UCSD-AML1 (cell line): ENCODE measurements at regions not wholly inside any gene's neighbourhood (a gene's known extent, or its start where the extent isn't known, plus 50 kb on each side); places are given as distances from the start of the nearest gene placed in this dataset.

Source experiments
- DNase-seq: peaks from one replicate; lab custom pipeline; 2025; ENCODE audit not compliant: unreplicated experiment; lab: John Stamatoyannopoulos, UW

DNA sequence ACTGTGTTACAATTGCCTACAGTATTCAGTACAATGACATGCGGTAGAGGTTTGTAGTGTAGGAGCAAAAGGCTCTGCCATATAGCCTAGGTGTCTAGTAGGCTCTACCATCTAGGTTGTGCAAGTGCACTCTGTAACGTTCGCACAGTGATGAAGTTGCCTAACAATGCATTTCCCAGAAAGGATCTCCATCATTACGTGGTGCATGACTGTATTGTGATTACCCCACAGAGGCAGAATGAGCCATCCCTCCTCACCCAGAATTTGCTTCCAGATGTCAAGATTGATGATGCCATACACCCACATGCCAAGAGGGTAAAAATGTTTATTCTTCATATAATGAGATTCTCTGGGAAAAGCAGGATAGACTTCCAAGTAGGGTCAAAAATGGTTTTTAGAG lies 199.3 kb upstream of the CTTNBP2NL start:
- no peak for DNase-seq

DNA sequence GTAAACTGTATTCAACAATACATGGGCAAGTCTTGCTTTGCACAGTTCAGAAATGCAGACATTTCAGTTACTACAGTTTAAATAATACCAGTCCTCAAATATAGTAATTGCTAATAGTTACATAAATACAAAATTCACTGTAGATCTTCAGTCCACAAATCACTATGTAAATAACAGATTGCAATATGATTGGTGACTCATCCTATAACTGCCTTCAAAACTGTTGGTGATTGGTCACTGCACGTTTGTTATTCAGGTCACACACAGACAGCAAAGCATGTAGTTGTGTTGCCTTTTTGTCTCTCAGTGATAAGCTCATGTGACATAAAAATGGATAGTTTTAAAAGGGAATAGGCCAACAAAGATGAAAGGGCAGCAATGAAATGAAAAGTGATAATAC lies 186.5 kb upstream of the CTTNBP2NL start:
- no peak for DNase-seq

DNA sequence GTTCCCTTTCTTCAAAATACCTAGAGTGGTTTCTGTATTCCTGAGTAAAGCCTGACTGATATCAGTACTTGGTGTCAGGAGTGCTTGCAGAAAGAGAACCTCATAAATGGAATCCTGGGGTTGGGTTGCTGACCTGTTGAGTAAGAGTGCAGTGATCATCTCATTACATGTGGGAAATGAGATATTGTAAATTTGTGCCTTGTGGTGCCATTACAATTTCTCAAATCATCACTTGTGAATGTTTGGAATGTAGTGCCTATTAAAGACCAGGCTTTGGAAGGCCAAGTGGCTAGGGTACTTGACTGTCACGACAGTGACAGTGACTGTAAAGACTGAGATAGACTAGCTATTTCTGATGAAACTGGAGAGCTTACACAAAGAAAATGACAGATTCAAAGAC lies 176.7 kb upstream of the CTTNBP2NL start:
- no peak for DNase-seq

DNA sequence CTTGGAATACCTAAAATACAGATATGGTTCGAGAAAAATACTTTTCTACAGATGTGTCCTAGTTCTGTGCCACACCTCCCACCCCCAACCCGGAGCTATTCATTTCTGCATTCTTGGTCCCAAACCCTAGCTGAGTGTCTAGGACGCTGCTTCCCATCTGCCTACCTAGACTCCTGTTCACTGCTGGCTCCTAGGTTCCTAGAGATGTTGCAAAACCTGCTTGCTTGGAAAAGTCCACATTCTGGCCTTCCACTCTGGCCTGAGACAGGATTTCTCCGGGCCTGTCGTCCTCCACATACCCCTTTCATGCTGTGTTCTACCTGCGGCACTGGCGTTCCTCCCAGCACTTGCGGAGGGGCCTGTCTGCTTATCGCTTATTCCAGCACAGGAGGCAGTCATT lies 165.8 kb upstream of the CTTNBP2NL start:
- DNase-seq, result no peak

DNA sequence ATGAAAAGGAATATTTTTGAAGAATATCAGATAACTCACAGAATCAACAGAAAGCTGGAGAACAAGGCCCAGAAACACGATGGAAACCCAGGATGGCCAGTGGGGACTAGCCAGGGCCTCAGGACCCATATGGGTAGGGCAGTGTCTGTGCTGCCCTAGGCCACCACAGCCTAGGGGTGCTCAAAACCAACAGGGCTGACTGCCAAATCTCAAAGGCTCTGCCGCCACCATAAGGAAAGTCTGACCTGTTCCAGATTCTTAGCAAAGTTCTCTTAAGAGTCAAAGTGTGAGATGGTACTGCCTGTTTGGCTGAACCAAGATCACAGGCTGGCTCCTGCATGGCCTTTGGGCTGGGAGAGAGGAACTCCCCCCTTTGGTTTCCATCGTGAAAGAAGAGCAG lies 164.7 kb upstream of the CTTNBP2NL start:
- DNase-seq, result no peak

DNA sequence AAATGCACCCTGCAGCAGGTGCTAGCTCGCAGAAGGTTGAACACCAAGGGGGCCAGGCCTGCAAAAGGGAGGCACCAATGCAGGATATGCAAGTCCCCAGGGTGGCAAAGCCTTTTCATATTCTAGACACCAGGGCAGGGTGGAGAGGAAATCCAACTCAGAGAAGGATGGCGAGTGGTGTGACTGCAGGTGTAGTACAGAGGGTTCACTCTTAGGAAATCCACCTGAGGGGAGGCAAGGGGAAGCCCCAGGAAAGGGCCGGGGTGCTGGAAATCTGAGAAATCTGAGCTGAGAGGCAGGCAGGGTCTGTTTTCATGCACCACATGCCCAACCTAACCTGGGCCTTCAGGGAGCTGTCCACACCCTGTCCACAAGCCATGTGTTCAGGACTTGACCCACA lies 163.2 kb upstream of the CTTNBP2NL start:
- no peak for DNase-seq

DNA sequence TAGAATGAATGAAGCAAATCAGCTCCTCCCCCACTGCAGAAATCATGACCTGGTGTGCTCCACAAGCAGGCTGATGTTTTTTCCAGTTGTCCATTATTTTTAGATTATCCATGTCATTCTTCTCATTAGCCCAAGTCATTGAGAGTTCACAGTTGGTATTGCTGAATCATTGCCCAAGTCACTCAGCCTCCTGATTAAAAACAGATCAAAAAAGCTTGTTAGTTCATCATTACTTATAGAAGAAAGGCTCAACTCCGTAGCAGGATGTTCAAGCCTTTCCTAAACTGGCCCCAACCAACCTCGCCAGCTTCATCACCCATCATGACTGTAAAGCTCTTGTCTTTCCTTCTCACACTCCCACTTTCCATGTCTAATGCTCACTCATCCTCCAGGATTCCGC lies 161.3 kb upstream of the CTTNBP2NL start:
- no peak for DNase-seq

DNA sequence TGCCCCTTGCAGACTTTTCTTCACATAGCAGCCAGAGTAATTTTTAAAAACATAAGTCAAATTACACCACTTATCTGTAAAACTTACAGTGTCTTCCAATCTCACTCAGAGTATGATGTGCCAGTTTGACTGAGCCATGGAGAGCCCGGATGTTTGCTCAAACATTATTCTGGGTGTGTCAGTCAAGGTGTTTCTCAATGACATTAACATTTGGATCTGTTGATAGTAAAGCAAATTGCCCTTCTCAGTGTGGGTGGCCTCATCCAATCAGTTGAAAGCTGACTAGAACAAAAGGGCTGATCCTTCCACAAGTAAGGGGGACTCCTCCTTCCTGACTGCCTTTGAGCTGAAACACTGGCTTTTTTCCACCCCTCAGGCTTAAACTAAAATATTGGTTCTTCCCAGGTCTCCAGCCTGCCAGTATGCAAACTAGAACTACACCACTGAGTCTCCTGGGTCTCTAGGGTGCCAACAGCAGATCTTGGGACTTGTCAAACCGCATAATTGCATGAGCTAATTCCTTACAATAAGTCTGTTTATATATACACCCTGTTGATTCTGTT lies 157.9 kb upstream of the CTTNBP2NL start:
- no peak for DNase-seq

DNA sequence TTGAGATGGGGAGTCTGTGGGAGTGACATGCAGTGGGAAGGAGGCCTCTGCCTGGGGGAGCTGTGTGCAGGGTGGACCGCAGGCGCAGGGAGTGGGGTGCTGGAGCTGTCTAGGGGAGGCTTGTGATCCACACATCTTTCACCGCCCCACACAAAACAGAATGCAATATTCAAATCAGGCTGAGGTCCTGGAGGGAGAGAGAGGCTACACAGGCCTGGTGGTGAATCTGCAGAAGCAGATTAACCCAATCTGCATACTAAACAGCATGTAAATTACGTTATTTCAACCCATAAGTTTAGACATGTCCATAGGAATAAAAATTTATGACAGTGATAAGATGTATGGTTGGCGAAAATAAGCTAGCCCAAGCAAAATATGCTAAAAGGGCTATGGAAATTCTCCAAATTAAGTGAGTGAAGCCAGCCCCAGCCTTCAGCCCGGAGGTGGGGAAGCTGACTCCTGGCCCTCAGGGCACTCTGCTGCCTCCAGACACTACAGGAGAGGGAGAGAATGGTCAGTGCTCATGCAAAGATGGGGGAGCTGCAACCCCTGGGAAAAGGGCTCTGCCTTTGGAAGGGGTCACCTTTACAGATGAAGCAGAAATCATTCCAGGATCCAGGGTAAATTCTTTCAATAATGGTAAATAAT lies 156.2 kb upstream of the CTTNBP2NL start:
- DNase-seq, result no peak

DNA sequence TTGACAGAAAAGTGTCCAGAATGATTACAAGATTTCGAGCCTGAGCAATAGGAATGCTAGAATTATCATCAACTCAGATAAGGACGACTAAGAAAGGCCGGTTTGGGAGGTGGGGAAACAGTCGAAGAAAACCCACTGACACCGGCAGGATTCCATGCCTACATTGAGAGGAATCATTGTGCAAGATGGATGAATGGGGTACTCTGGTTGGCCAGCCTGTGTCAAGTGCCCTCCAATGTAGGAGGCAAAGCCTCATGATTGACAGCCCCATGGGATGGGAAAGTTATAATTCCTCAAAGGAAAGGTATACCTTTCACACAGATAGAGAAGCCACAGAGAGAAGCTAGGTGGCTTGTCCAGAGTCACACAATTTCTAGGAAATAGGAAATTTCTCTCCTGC lies 153.5 kb upstream of the CTTNBP2NL start:
- no peak for DNase-seq

DNA sequence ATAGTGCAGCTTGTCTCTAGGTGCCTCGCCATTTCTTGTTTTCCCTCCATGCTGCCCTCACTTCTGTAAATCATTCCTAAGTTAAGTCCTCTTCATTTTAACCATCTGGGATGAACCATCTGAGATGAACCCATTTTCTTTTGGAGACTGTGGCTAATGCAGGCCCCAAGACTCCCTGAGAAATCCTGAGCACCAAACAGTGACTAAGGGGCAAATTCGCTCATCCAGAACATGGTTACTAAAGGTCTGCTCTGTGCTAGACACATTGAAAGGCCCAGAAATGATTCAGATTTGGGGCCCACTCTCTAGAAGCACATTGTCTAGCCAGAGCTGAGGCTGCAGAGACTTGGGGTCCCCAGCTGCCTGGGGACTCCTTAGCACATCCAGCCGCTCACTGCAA lies 151.9 kb upstream of the CTTNBP2NL start:
- DNase-seq, result no peak

DNA sequence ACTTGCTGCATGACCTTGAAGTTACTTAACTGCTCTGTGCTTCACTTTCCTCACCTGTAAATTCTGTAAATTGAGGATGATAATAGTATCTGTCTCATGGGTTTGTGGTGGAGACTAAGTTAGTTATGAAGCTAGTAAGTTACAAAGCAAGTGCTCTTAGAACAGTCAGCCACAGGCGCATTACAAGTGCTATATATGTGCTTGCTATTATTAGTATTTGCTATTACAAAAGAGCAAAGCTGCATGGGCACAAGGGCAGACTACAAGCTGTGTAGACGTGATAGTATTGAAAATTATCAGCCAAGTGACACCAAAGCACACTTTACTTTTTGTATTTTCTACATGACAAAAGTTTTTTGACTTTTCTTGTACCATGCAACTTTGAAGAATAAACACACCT lies 150.9 kb upstream of the CTTNBP2NL start:
- no peak for DNase-seq

DNA sequence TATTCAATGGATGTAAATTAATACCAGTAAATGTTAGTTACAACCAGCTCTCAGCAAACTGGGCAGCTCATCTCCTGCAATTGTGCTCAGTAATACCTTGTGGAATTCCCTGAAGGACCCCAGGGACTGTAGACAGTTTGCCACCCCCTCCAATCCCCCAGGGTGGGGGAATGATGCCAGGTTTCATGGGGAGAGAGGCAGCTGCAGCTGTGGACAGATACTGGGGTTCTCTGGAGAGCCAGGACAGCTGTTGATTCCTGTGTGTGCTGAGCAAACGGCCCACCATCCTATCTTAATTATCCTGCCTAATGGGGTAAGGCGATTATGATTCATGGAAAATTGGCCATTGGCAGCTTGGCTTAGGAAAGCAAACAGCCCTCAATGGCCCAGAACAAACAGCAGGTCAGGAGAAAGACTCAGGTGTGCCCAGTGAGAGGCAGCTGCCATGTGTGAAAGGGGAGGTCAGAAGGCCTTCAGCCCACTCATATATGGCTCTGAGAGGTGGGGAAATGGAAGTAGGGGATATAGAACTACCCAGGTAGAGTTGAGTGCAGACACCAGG lies 148.9 kb upstream of the CTTNBP2NL start:
- DNase-seq, result no peak

DNA sequence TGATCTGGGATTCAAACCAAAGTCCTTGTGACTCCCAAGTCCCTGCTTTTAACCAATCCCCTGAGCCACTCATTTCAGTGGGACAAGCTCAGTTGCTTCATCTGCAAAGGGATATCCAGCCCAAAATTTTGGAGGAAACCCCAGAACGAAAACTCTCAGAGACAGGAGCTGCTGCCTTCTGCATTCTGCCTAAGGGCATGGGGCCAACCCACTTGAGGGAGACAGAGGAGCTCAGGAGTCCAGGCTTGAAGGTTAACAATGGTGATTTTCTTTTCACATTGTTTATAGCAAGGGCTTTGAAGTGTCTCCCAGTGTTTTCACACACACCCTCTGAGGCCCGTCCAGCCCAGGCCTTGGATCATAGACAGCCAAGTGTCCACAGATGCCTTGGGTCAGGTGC lies 148.1 kb upstream of the CTTNBP2NL start:
- DNase-seq, result no peak

DNA sequence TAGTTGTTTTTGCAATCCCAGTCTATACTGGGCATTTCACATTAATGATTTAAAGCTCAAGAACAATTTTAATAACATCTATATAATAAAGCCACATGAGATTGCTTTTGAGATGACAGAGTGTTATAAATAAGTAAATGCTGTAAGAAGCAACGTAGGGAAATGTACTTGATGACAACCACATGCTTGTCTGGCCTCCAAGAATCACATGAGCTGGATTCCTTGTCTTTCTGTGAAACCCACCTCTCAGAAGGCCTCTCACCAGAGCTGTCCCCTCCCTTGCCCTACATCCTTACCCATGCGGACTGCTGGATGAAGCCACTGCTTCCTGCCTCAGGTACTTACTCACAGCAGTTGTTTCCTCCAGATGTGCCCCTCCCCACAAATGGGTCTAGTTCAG lies 145.1 kb upstream of the CTTNBP2NL start:
- DNase-seq, result no peak

DNA sequence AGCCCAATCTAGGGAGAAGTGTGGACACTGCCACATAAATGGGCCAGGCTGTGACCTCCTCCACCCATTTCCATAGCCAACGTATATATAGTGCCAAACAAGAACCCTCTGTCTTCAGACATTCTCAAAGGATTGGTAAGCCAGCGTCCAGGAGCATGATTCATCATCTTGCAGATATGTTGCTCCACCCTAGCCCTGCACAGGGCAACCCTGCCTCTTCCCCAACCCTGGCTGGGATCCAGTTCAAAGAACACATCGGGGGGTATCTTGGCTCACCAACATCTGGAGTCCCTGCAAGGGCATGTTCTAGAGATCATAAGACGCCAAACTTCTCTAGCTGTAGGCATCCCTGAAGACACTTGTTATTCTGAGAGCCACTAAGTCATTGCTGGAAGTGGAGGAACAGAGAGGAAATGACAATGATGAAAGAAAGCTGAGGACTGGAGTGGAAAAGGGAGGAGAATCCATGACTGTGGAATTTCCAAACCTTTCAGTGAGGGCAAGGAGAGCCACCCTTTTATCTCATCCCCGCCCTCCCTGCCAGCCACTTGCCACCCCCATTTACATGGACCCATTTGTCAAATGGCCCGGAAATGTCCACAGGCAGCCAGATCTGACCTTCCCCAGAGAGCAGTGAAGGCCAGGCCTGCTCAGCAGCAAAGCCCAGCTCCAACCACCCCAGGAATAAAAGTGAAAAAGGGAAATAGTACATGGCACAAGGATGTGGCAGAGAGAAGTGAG lies 144.1 kb upstream of the CTTNBP2NL start:
- no peak for DNase-seq

DNA sequence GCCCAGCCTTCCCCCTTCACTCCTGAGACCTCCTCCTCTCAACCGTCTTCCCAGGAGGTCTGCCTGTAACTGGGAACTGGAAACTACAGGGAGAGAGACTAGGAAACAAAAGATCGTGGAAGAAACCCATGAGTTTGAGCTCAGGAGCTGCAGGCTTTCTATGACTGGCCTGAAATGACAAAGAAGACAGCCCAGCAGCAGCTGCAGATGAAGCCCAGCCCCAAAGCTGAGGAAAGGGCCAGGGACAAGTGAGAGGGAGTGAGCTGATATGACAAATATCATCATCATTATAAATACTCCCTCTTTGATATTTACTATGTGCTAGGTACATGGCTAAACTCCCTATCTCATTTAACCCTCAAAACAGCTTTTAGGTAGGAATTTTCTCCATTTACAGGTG lies 142.6 kb upstream of the CTTNBP2NL start:
- no peak for DNase-seq

DNA sequence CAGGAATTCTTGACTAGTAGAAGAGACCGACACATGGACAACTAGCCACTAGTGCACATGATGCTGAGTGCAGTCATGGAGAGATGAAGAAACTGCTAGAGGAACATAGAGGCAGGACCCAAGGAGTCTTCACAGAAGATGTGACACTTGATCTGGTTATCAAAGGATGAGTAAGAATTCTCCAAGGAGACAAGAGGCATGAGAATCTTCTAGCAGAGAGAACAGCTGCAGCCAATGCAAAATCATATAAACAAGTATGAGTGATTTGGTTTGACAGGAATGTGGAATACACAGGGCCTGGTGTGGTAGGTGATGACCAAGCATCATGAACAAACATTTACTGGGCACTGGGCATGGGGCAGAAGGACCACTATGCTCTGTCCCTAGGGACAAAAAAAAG lies 140.9 kb upstream of the CTTNBP2NL start:
- DNase-seq, result no peak

DNA sequence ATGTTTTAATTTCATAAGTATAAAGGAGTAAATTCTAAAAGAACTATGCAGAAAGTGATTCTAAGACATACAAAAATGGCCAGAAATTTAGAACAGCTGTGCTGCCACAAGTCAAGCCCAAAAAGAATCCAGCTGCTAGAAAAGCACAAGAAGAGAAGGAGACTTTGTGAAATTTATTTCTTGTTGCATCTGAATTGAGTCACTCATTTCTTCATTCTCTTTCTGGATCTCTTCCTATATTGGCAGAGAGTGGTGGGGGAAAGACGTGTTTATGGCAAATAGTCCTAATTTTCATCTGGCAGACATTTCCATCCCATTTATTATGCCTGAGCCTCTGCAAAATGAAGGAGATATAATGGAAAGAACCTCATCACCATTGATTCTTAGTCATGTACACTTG lies 139.6 kb upstream of the CTTNBP2NL start:
- no peak for DNase-seq

DNA sequence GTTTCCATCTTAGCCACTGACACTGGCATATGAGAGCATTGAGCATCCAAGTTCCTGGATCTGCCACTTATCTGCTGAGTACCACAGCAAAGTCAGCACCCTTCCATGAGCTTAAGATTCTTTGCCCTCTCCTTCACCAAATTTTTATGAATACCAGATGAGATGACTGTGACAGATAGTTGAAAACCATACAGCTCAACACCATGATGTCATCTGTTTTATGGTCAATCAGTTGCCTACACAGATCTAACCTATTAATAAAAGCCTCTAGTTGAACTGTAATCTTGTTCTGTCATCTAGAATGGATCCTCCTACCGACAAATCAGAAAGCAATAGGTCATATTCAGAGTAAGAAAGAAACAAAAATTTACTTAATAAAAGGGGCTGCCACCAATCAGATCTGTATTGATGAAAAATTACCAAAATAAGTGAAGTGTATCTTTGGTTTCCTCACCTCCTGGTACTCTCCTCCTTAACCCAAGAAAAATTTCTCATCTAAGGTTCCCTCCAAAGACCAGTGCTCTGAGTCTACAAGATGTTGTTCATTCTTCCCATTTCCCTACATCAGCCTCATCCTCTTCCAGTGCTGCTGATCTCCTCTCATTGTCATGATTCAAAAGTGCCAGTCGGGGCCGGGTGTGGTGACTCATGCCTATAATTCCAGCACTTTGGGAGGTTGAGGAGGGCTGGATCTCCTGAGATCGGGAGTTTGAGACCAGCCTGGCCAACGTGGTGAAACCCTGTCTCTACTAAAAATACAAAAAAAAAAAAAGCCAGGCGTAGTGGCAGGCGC lies 138.8 kb upstream of the CTTNBP2NL start:
- no peak for DNase-seq

DNA sequence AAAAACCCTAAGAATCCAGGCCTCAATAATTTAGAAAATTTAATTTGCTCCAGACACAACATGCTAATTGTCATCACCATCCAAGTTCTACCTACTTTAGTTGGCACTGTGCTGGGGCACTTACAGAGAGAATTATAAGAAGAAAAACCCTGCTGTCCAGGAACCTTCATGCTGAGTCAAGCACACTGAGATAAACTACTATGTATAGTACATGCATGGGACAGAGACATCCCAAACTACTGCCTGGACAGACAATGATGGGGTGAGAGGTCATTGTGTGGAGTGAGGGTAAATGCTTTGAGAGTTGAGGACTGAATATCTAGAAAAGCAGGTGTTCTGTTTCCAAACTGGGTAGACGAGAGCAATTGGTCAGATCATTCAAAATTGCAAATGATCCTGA lies 135.3 kb upstream of the CTTNBP2NL start:
- no peak for DNase-seq

DNA sequence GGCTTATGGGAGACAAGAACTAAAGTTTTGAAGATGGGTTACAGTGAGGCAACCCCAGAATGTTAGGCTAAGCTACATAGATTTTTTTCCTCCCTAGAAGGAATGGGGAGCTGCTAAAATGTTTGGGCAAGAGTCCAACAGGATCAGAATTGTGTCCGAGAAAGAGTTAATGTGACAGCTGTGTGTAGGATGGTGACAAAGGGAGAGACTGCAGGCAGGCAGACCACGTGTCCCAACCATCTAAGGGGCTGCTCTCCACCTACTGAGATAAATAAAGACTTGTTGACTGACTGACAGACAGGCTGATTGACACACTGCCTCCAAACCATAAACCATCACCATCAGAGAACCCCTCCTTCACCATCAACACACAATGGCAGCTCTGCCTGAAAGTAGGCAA lies 133.7 kb upstream of the CTTNBP2NL start:
- no peak for DNase-seq
